GM23338 (cell line): ENCODE measurements at regions not wholly inside any gene's neighbourhood (a gene's known extent, or its start where the extent isn't known, plus 50 kb on each side); places are given as distances from the start of the nearest gene placed in this dataset.

Source experiments
- ATAC-seq: fragments of 200-7000 bp; cut with Tn5 transposase; 3 replicates; pipeline ENCODE4 v1.9.1; 2020
- DNase-seq: peaks from one replicate; pipeline ENCODE4 v3.0.0-alpha.2; 2015; ENCODE audit warnings: low spot score
- H2AFZ ChIP-seq: fragments of 200-600 bp; sonication (generic); 2 replicates; pipeline ENCODE4 v1.8.0; 2016; ENCODE audit warnings: antibody characterized with exemption, mild to moderate bottlenecking, moderate library complexity
- H3F3A ChIP-seq: fragments of 200-600 bp; sonication (generic); replicated peaks from 2 replicates; pipeline ENCODE4 v1.8.0; 2017; ENCODE audit warnings: antibody characterized with exemption, mixed run types, low read depth
- H3K27ac ChIP-seq: fragments of 200-600 bp; sonication (generic); 2 replicates; pipeline ENCODE4 v1.6.1; 2016; ENCODE audit warnings: low read depth
- H3K27me3 ChIP-seq: fragments of 200-600 bp; sonication (generic); 2 replicates; pipeline ENCODE4 v1.8.0; 2016; ENCODE audit warnings: mild to moderate bottlenecking, mixed run types, moderate library complexity; ENCODE audit not compliant: insufficient read depth
- H3K36me3 ChIP-seq: fragments of 200-600 bp; sonication (generic); 2 replicates; pipeline ENCODE4 v1.8.0; 2016; ENCODE audit warnings: mild to moderate bottlenecking; ENCODE audit not compliant: insufficient read depth
- H3K4me1 ChIP-seq: fragments of 200-600 bp; sonication (generic); 2 replicates; pipeline ENCODE4 v1.8.0; 2016; ENCODE audit warnings: mild to moderate bottlenecking, moderate library complexity; ENCODE audit not compliant: insufficient read depth
- H3K4me2 ChIP-seq: fragments of 200-600 bp; sonication (generic); 2 replicates; pipeline ENCODE4 v1.7.1; 2017; ENCODE audit warnings: mixed run types
- H3K4me3 ChIP-seq: fragments of 200-600 bp; sonication (generic); 2 replicates; pipeline ENCODE4 v1.6.1; 2016; ENCODE audit warnings: mixed run types
- H3K79me2 ChIP-seq: fragments of 200-600 bp; sonication (generic); replicated peaks from 2 replicates; pipeline ENCODE4 v1.8.0; 2017; ENCODE audit warnings: mild to moderate bottlenecking; ENCODE audit not compliant: insufficient read depth
- H3K9me2 ChIP-seq: fragments of 200-600 bp; sonication (generic); 2 replicates; pipeline ENCODE4 v1.8.0; 2017; ENCODE audit not compliant: insufficient read depth
- H4K20me1 ChIP-seq: fragments of 200-600 bp; sonication (generic); replicated peaks from 2 replicates; pipeline ENCODE4 v1.8.0; 2017; ENCODE audit warnings: mild to moderate bottlenecking; ENCODE audit not compliant: insufficient read depth
- H3K27ac Mint-ChIP-seq: 2 replicates; pipeline ENCODE4 v1.8.0; 2020; ENCODE audit warnings: inconsistent platforms, mild to moderate bottlenecking, moderate library complexity, mixed read lengths
- H3K27me3 Mint-ChIP-seq: 3 replicates; pipeline ENCODE4 v1.8.0; 2022; ENCODE audit warnings: low read depth, mild to moderate bottlenecking, moderate library complexity, mixed read lengths, inconsistent platforms; ENCODE audit not compliant: insufficient read depth, poor library complexity
- H3K36me3 Mint-ChIP-seq: 3 replicates; pipeline ENCODE4 v1.8.0; 2021; ENCODE audit warnings: low read depth, mild to moderate bottlenecking, inconsistent platforms, moderate library complexity, mixed read lengths
- H3K4me1 Mint-ChIP-seq: 3 replicates; pipeline ENCODE4 v1.8.0; 2020; ENCODE audit warnings: mild to moderate bottlenecking, inconsistent platforms, mixed read lengths
- H3K4me3 Mint-ChIP-seq: 3 replicates; pipeline ENCODE4 v1.8.0; 2021; ENCODE audit warnings: moderate library complexity, mild to moderate bottlenecking, inconsistent platforms, mixed read lengths
- H3K9me3 Mint-ChIP-seq: 3 replicates; pipeline ENCODE4 v1.8.0; 2020; ENCODE audit warnings: moderate library complexity, mild to moderate bottlenecking, inconsistent platforms, mixed read lengths
- CREB1 ChIP-seq: fragments of 250-450 bp; sonication (Bioruptor Pico); IDR thresholded peaks from 2 replicates; pipeline ENCODE4 v1.5.0; 2020; ENCODE audit warnings: low read depth, mild to moderate bottlenecking, moderate library complexity
- STAT1 ChIP-seq: IDR thresholded peaks from one replicate; pipeline ENCODE4 v1.6.1; 2016; ENCODE audit warnings: antibody characterized with exemption; ENCODE audit not compliant: unreplicated experiment
- ZNF114 ChIP-seq: fragments of 250-450 bp; sonication (Bioruptor Pico); IDR thresholded peaks from 2 replicates; pipeline ENCODE4 v1.5.0; 2020; ENCODE audit warnings: mild to moderate bottlenecking, moderate library complexity
- ZNF331 ChIP-seq: fragments of 250-450 bp; sonication (Bioruptor Pico); IDR thresholded peaks from 2 replicates; pipeline ENCODE4 v1.5.0; 2020; ENCODE audit warnings: low read depth, mild to moderate bottlenecking, moderate library complexity
- TF ChIP-seq, protein P1 (sequence below), 2 experiments: fragments of 200-600 bp in 1 of 2; sonication (generic) in 1 of 2; conservative IDR thresholded peaks; 2 replicates each; pipeline versions ENCODE4 v1.5.1 to v1.6.1; 2016 to 2017; ENCODE audit warnings: antibody characterized with exemption in 2 of 2, low read depth in 2 of 2, mild to moderate bottlenecking in 2 of 2, moderate library complexity in 1 of 2
- TF ChIP-seq, protein P2 (sequence below): fragments of 250-450 bp; sonication (Bioruptor Pico); IDR thresholded peaks from 2 replicates; pipeline ENCODE4 v1.5.0; 2020; ENCODE audit warnings: mild to moderate bottlenecking, moderate library complexity
- TF ChIP-seq, protein P3 (sequence below): IDR thresholded peaks from 2 replicates; pipeline ENCODE4 v1.6.1; 2016; ENCODE audit warnings: antibody characterized with exemption

DNA sequence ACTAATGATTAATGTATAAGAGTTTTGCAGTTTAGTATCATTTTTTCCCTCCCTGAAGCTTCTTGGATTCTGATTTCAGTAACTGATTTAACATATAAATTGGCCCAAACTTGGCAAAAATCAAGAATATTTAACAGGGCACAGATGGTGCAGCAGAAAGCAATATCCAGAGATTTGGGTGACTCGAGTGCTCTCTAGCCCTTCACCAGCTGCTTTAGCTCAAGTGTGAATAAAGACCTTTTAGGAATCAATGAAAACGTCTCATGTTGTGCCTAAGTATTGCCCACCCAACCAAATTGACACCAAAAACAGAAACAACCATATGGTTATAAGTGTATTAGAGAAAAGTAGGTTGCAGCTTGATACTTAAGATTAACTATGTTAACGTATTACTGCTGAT lies 933.4 kb upstream of the PTPRD start:
- Histone ChIP-seq H3K9me2 (no peaks in the 10 kb centered on the region), H4K20me1 (no peaks in the 10 kb centered on the region), H3K27me3 (no peaks in the 10 kb centered on the region), H3K4me2 (no peak overlapping the region), H3F3A (no peaks in the 10 kb centered on the region), H2AFZ (no peak overlapping the region), H3K4me3 (no peak overlapping the region), H3K36me3 (no peaks in the 10 kb centered on the region), H3K4me1 (no peaks in the 10 kb centered on the region), H3K27ac (no peak overlapping the region), H3K79me2 (no peaks in the 10 kb centered on the region)
- Mint-ChIP-seq H3K27me3 (no peaks in the 10 kb centered on the region), H3K36me3 (no peaks in the 10 kb centered on the region), H3K4me3 (no peak overlapping the region), H3K4me1 (no peaks in the 10 kb centered on the region), H3K27ac (no peak overlapping the region), H3K9me3 (0 out of 3 replicates have a peak, but pooled peaks cover 3% of the 10 kb centered on the region)
- no peak for TF ChIP-seq CREB1 (CRISPR knock-in tag)
- no peak for TF ChIP-seq STAT1
- no peak for TF ChIP-seq ZNF114 (CRISPR knock-in tag)
- TF ChIP-seq, protein P1, sequence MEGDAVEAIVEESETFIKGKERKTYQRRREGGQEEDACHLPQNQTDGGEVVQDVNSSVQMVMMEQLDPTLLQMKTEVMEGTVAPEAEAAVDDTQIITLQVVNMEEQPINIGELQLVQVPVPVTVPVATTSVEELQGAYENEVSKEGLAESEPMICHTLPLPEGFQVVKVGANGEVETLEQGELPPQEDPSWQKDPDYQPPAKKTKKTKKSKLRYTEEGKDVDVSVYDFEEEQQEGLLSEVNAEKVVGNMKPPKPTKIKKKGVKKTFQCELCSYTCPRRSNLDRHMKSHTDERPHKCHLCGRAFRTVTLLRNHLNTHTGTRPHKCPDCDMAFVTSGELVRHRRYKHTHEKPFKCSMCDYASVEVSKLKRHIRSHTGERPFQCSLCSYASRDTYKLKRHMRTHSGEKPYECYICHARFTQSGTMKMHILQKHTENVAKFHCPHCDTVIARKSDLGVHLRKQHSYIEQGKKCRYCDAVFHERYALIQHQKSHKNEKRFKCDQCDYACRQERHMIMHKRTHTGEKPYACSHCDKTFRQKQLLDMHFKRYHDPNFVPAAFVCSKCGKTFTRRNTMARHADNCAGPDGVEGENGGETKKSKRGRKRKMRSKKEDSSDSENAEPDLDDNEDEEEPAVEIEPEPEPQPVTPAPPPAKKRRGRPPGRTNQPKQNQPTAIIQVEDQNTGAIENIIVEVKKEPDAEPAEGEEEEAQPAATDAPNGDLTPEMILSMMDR (conservative IDR thresholded peaks at IDR 0.05; ENCODE audit: low read depth in 2 of 2), result no peak
- TF ChIP-seq, protein P2, sequence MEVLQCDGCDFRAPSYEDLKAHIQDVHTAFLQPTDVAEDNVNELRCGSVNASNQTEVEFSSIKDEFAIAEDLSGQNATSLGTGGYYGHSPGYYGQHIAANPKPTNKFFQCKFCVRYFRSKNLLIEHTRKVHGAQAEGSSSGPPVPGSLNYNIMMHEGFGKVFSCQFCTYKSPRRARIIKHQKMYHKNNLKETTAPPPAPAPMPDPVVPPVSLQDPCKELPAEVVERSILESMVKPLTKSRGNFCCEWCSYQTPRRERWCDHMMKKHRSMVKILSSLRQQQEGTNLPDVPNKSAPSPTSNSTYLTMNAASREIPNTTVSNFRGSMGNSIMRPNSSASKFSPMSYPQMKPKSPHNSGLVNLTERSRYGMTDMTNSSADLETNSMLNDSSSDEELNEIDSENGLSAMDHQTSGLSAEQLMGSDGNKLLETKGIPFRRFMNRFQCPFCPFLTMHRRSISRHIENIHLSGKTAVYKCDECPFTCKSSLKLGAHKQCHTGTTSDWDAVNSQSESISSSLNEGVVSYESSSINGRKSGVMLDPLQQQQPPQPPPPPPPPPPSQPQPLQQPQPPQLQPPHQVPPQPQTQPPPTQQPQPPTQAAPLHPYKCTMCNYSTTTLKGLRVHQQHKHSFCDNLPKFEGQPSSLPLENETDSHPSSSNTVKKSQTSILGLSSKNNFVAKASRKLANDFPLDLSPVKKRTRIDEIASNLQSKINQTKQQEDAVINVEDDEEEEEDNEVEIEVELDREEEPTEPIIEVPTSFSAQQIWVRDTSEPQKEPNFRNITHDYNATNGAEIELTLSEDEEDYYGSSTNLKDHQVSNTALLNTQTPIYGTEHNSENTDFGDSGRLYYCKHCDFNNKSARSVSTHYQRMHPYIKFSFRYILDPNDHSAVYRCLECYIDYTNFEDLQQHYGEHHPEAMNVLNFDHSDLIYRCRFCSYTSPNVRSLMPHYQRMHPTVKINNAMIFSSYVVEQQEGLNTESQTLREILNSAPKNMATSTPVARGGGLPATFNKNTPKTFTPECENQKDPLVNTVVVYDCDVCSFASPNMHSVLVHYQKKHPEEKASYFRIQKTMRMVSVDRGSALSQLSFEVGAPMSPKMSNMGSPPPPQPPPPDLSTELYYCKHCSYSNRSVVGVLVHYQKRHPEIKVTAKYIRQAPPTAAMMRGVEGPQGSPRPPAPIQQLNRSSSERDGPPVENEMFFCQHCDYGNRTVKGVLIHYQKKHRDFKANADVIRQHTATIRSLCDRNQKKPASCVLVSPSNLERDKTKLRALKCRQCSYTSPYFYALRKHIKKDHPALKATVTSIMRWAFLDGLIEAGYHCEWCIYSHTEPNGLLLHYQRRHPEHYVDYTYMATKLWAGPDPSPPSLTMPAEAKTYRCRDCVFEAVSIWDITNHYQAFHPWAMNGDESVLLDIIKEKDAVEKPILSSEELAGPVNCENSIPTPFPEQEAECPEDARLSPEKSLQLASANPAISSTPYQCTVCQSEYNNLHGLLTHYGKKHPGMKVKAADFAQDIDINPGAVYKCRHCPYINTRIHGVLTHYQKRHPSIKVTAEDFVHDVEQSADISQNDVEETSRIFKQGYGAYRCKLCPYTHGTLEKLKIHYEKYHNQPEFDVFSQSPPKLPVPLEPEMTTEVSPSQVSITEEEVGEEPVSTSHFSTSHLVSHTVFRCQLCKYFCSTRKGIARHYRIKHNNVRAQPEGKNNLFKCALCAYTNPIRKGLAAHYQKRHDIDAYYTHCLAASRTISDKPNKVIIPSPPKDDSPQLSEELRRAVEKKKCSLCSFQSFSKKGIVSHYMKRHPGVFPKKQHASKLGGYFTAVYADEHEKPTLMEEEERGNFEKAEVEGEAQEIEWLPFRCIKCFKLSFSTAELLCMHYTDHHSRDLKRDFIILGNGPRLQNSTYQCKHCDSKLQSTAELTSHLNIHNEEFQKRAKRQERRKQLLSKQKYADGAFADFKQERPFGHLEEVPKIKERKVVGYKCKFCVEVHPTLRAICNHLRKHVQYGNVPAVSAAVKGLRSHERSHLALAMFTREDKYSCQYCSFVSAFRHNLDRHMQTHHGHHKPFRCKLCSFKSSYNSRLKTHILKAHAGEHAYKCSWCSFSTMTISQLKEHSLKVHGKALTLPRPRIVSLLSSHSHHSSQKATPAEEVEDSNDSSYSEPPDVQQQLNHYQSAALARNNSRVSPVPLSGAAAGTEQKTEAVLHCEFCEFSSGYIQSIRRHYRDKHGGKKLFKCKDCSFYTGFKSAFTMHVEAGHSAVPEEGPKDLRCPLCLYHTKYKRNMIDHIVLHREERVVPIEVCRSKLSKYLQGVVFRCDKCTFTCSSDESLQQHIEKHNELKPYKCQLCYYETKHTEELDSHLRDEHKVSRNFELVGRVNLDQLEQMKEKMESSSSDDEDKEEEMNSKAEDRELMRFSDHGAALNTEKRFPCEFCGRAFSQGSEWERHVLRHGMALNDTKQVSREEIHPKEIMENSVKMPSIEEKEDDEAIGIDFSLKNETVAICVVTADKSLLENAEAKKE, result no peak
- TF ChIP-seq, protein P3, sequence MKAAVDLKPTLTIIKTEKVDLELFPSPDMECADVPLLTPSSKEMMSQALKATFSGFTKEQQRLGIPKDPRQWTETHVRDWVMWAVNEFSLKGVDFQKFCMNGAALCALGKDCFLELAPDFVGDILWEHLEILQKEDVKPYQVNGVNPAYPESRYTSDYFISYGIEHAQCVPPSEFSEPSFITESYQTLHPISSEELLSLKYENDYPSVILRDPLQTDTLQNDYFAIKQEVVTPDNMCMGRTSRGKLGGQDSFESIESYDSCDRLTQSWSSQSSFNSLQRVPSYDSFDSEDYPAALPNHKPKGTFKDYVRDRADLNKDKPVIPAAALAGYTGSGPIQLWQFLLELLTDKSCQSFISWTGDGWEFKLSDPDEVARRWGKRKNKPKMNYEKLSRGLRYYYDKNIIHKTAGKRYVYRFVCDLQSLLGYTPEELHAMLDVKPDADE, result no peak
- TF ChIP-seq ZNF331 (CRISPR knock-in tag), result no peak
- DNase-seq (no peak), ATAC-seq (no peak)
